HCT116 (cell line): ENCODE measurements at regions not wholly inside any gene's neighbourhood (a gene's known extent, or its start where the extent isn't known, plus 50 kb on each side); places are given as distances from the start of the nearest gene placed in this dataset.

Experiments used
- ATAC-seq: fragments of 200-7000 bp; cut with Tn5 transposase; 2 replicates; pipeline ENCODE4 v1.9.1; 2020; ENCODE audit warnings: mild to moderate bottlenecking, moderate library complexity
- BruUV-seq: library from RNA; stranded (reverse); fragments of 400-500 nt; replicated peaks from 2 replicates; lab custom pipeline; 2021; lab: Mats Ljungman, UMichigan
- CTCF ChIA-PET: fragments of 300-600 bp; sonication (Branson Sonifier 250); formaldehyde crosslinking; loops from one replicate; lab custom pipeline; 2021; ENCODE audit warnings: antibody characterized with exemption; lab: Charles Lee
- POLR2A ChIA-PET: fragments of 300-600, 350-600 bp; sonication (Branson Sonifier 250); formaldehyde crosslinking; loops from one replicate; lab custom pipeline; 2021; ENCODE audit warnings: antibody characterized with exemption; lab: Charles Lee
- RAD21 ChIA-PET, 2 experiments: fragments of 300-600 bp; sonication (Branson Sonifier 250); formaldehyde crosslinking; loops; one replicate each; lab custom pipeline; 2023; ENCODE audit warnings: low total read pairs in 2 of 2; ENCODE audit not compliant: uncharacterized antibody in 2 of 2, unreplicated experiment in 2 of 2, low non-redundant PET in 1 of 2; lab: Charles Lee
- DNase-seq: peaks from one replicate; pipeline ENCODE4 v3.0.0-alpha.2; 2010; ENCODE audit warnings: low read depth, low spot score
- H2AFZ ChIP-seq: fragments of 200-600 bp; shearing (Covaris generic), sonication (generic); 2 replicates; pipeline ENCODE4 v1.6.1; 2017; ENCODE audit warnings: low read depth, mixed run types, mixed read lengths, antibody characterized with exemption, low read length; ENCODE audit not compliant: poor library complexity, severe bottlenecking
- H3K27ac ChIP-seq: 2 replicates; pipeline ENCODE4 v1.5.1; 2012; ENCODE audit warnings: low read depth, low read length
- H3K27me3 ChIP-seq: fragments of 200-600 bp; sonication (generic); 2 replicates; pipeline ENCODE4 v1.6.1; 2016; ENCODE audit warnings: mixed run types, low read length, mixed read lengths; ENCODE audit not compliant: insufficient read depth
- H3K36me3 ChIP-seq, 2 experiments: fragments of 200-500 bp in 1 of 2; fragments of 200-600 bp in 1 of 2; sonication (Bioruptor generic) in 1 of 2; sonication (generic) in 1 of 2; 2 replicates each; pipeline versions ENCODE4 v1.5.1 to v1.6.1; 2014 to 2016; ENCODE audit warnings: low read length in 2 of 2, inconsistent platforms in 1 of 2, mixed read lengths in 1 of 2, mixed run types in 1 of 2; ENCODE audit not compliant: insufficient read depth in 2 of 2, control insufficient read depth in 1 of 2
- H3K4me1 ChIP-seq, 2 experiments: fragments of 200-600 bp in 1 of 2; sonication (generic) in 1 of 2; 2 replicates each; pipeline versions ENCODE4 v1.5.1 to v1.6.1; 2012 to 2017; ENCODE audit warnings: low read length in 2 of 2, inconsistent platforms in 1 of 2, mild to moderate bottlenecking in 1 of 2, mixed read lengths in 1 of 2, mixed run types in 1 of 2, moderate library complexity in 1 of 2; ENCODE audit not compliant: insufficient read depth in 2 of 2, control insufficient read depth in 1 of 2
- H3K4me2 ChIP-seq: fragments of 200-600 bp; sonication (generic); 2 replicates; pipeline ENCODE4 v1.6.1; 2017; ENCODE audit warnings: mixed run types, low read length, mixed read lengths
- H3K4me3 ChIP-seq, 2 experiments: fragments of 200-600 bp in 1 of 2; sonication (generic) in 1 of 2; replicated peaks in 1 of 2; 2 replicates each; pipeline ENCODE4 v1.5.1; 2011 to 2016; ENCODE audit warnings: low read length in 2 of 2, control low read depth in 1 of 2, low read depth in 1 of 2, mild to moderate bottlenecking in 1 of 2, mixed read lengths in 1 of 2, mixed run types in 1 of 2
- H3K79me2 ChIP-seq: fragments of 200-600 bp; sonication (generic); 2 replicates; pipeline ENCODE4 v1.6.1; 2017; ENCODE audit warnings: mild to moderate bottlenecking, mixed run types, low read length, moderate library complexity, mixed read lengths; ENCODE audit not compliant: insufficient read depth
- H3K9ac ChIP-seq: fragments of 200-600 bp; sonication (generic); 2 replicates; pipeline ENCODE4 v1.6.1; 2016; ENCODE audit warnings: low read length, mixed read lengths
- H3K9me2 ChIP-seq: fragments of 200-600 bp; sonication (generic), shearing (Covaris generic); 2 replicates; pipeline ENCODE4 v1.6.1; 2017; ENCODE audit warnings: mixed run types, mild to moderate bottlenecking, moderate library complexity; ENCODE audit not compliant: insufficient read depth
- H3K9me3 ChIP-seq, 2 experiments: fragments of 200-500 bp in 1 of 2; fragments of 200-600 bp in 1 of 2; sonication (Bioruptor generic) in 1 of 2; sonication (generic) in 1 of 2; 2 replicates each; pipeline ENCODE4 v1.6.1; 2014 to 2017; ENCODE audit warnings: low read length in 2 of 2, mixed read lengths in 2 of 2, inconsistent platforms in 1 of 2, low read depth in 1 of 2, mild to moderate bottlenecking in 1 of 2, mixed run types in 1 of 2, moderate library complexity in 1 of 2; ENCODE audit not compliant: control insufficient read depth in 1 of 2, insufficient read depth in 1 of 2
- H4K20me1 ChIP-seq: fragments of 200-600 bp; sonication (generic), shearing (Covaris generic); 2 replicates; pipeline ENCODE4 v1.6.1; 2017; ENCODE audit warnings: mixed run types, mild to moderate bottlenecking, moderate library complexity; ENCODE audit not compliant: insufficient read depth
- CBX3 ChIP-seq: IDR thresholded peaks from 2 replicates; pipeline ENCODE4 v1.6.1; 2012; ENCODE audit warnings: low read depth
- CTCF ChIP-seq, 3 experiments: fragments of 200-600 bp in 1 of 3; sonication (generic) in 1 of 3; IDR thresholded peaks in 2 of 3; conservative IDR thresholded peaks in 1 of 3; 2 replicates each; pipeline ENCODE4 v1.5.1; 2012 to 2017; ENCODE audit warnings: low read depth in 2 of 3, low read length in 2 of 3, antibody characterized with exemption in 1 of 3, borderline replicate concordance in 1 of 3, control low read depth in 1 of 3, mild to moderate bottlenecking in 1 of 3, mixed read lengths in 1 of 3, mixed run types in 1 of 3, moderate library complexity in 1 of 3; ENCODE audit not compliant: insufficient read depth in 1 of 3
- ELF1 ChIP-seq: IDR thresholded peaks from 2 replicates; pipeline ENCODE4 v1.6.1; 2012; ENCODE audit warnings: low read depth, borderline replicate concordance
- REST ChIP-seq: IDR thresholded peaks from 2 replicates; pipeline ENCODE4 v1.6.1; 2012; ENCODE audit warnings: low read depth
- SP1 ChIP-seq: IDR thresholded peaks from 2 replicates; pipeline ENCODE4 v1.6.1; 2012; ENCODE audit warnings: low read depth
- YY1 ChIP-seq: IDR thresholded peaks from 2 replicates; pipeline ENCODE4 v1.6.1; 2011; ENCODE audit warnings: low read length, low read depth, moderate library complexity, mild to moderate bottlenecking; ENCODE audit not compliant: insufficient replicate concordance; ENCODE audit errors: extremely low read depth
- intact Hi-C: fragments of 100-400 bp; cut with micrococcal nuclease; formaldehyde crosslinking; loops from 2 replicates; pipeline ENCODE4 v1.10.0; 2022
- TF ChIP-seq, protein P1 (sequence below): IDR thresholded peaks from 2 replicates; pipeline ENCODE4 v1.6.1; 2011; ENCODE audit warnings: mild to moderate bottlenecking, low read length, moderate library complexity; ENCODE audit not compliant: insufficient replicate concordance; ENCODE audit errors: extremely low read depth
- TF ChIP-seq, protein P2 (sequence below): IDR thresholded peaks from 2 replicates; pipeline ENCODE4 v1.6.1; 2012

DNA sequence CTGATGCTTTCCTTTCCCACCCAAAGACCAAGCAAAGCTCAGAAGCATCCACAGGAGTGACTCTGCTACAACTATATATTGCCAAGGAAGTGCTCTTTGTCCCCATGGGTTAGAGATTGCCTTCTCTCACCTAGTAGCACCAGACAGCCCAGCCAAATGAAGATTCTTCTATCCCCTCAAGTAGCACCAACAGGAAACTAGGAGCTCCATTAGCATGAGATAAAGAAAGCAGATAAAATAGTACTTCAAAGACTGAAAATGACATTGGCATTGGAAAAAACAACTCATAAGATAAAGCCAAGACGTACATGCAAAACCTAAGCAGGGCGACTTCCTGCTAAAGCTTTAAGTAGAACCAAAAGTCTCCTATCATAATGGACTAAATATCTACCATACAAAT, 871.5 kb downstream of the AMY1C start:
- no TSS peak for BruUV-seq
- Histone ChIP-seq H3K36me3 (no peaks in the 10 kb centered on the region), H4K20me1 (no peaks in the 10 kb centered on the region; the same call in 1 of the 2 replicates), H3K4me2 (no peak overlapping the region), H3K27me3 (no peaks in the 10 kb centered on the region), H3K9me2 (no peaks in the 10 kb centered on the region), H3K4me1 (no peaks in the 10 kb centered on the region), H3K27ac (no peak overlapping the region), H2AFZ (no peak overlapping the region), H3K4me3 (no peak overlapping the region), H3K9me3 (peaks cover 22 to 28% of the 10 kb centered on the region in 2 experiments; a peak in 2 of 4 replicates), H3K9ac (no peak overlapping the region), H3K79me2 (no peaks in the 10 kb centered on the region)
- POLR2A ChIA-PET, result no interaction called here
- intact Hi-C loops, result no loop called here
- DNase-seq, result no peak
- ATAC-seq, result no peak
- CTCF ChIA-PET, result no interaction called here
- RAD21 ChIA-PET, result no interaction called here
- no peak for TF ChIP-seq ELF1
- TF ChIP-seq YY1, result no peak
- TF ChIP-seq, protein P1, sequence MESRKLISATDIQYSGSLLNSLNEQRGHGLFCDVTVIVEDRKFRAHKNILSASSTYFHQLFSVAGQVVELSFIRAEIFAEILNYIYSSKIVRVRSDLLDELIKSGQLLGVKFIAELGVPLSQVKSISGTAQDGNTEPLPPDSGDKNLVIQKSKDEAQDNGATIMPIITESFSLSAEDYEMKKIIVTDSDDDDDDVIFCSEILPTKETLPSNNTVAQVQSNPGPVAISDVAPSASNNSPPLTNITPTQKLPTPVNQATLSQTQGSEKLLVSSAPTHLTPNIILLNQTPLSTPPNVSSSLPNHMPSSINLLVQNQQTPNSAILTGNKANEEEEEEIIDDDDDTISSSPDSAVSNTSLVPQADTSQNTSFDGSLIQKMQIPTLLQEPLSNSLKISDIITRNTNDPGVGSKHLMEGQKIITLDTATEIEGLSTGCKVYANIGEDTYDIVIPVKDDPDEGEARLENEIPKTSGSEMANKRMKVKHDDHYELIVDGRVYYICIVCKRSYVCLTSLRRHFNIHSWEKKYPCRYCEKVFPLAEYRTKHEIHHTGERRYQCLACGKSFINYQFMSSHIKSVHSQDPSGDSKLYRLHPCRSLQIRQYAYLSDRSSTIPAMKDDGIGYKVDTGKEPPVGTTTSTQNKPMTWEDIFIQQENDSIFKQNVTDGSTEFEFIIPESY, result no peak
- TF ChIP-seq SP1, result no peak

- intact Hi-C loops, result no loop called here
- H3K4me2 ChIP-seq, result no peak overlapping the region
- ChIA-PET POLR2A (no interaction called here), CTCF (no interaction called here), RAD21 (no interaction called here)
- no peak overlapping the region for H3K4me3 ChIP-seq
- H3K79me2 ChIP-seq, result no peaks in the 10 kb centered on the region
- H3K9ac ChIP-seq, result no peak overlapping the region
- H3K9me2 ChIP-seq, result no peaks in the 10 kb centered on the region
- no TSS peak for BruUV-seq
- no peak overlapping the region for H2AFZ ChIP-seq
- no peaks in the 10 kb centered on the region; the same call in 1 of the 2 replicates for H4K20me1 ChIP-seq
- ATAC-seq (no peak), DNase-seq (no peak)
- no peak overlapping the region for H3K27ac ChIP-seq
- no peaks in the 10 kb centered on the region for H3K36me3 ChIP-seq
- no peaks in the 10 kb centered on the region for H3K27me3 ChIP-seq
- no peaks in the 10 kb centered on the region for H3K4me1 ChIP-seq
- TF ChIP-seq, protein P1, result no peak
- no peak for TF ChIP-seq YY1
- TF ChIP-seq, protein P2, sequence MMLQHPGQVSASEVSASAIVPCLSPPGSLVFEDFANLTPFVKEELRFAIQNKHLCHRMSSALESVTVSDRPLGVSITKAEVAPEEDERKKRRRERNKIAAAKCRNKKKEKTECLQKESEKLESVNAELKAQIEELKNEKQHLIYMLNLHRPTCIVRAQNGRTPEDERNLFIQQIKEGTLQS, result no peak
- no peak for TF ChIP-seq REST
- no peak for TF ChIP-seq CBX3
- no peak for TF ChIP-seq ELF1
- no peak for TF ChIP-seq CTCF (IDR thresholded peaks at IDR 0.05 in 2 of 3, conservative IDR thresholded peaks at IDR 0.05 in 1 of 3; ENCODE audit: borderline replicate concordance in 1 of 3, insufficient read depth in 1 of 3, low read depth in 2 of 3, low read length in 2 of 3)
- H3K9me3 ChIP-seq, result peaks cover 8 to 17% of the 10 kb centered on the region in 2 experiments; a peak in 2 of 4 replicates
These were observed 874.8 kb downstream of the AMY1C start for GRCh38 chr1:104624538-104624937.
